ENCODE measurements at regions not wholly inside any gene's neighbourhood (a gene's known extent, or its start where the extent isn't known, plus 50 kb on each side); places are given as distances from the start of the nearest gene placed in this dataset.

DNA sequence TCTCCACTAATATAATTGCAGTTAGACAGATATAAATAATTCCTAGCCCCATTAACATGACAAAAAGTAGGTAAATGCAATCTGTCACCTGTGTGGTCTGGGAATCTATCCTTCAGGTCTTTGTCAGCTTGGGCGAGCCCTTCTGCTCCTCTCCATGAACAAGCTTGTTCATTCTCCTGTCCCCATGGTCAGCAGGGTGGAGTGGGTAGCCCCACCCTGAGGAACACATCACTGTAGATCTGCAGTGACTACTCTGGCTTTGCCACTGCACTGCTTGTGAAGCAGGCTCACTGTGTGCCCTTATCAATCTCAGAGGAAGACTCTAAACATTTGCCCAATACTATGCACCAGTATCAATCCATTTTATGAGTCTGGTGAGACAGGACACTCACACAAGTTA, 279.0 kb downstream of the MATN1 start:
- no peak for TF ChIP-seq JUND (IDR thresholded peaks at IDR 0.05)
- TF ChIP-seq CTCF (IDR thresholded peaks at IDR 0.05 in 2 of 3, conservative IDR thresholded peaks at IDR 0.05 in 1 of 3; ENCODE audit: borderline replicate concordance in 1 of 3, insufficient read depth in 1 of 3, low read depth in 2 of 3, low read length in 2 of 3) = no peak
- TF ChIP-seq POLR2A (IDR thresholded peaks at IDR 0.05; ENCODE audit: borderline replicate concordance, extremely low read depth, insufficient read depth, insufficient read length) = no peak
- no peak for TF ChIP-seq EZH2phosphoT487 (IDR thresholded peaks at IDR 0.05; ENCODE audit: borderline replicate concordance)
- TF ChIP-seq REST (IDR thresholded peaks at IDR 0.05; ENCODE audit: low read depth) = no peak

All from HCT116 (cell line).